RWPE2 (cell line): ENCODE measurements at regions not wholly inside any gene's neighbourhood (a gene's known extent, or its start where the extent isn't known, plus 50 kb on each side); places are given as distances from the start of the nearest gene placed in this dataset.

Source experiments
- ATAC-seq: fragments of 200-7000 bp; cut with Tn5 transposase; 3 replicates; pipeline ENCODE4 v1.9.1; 2021; ENCODE audit warnings: low read depth
- DNase-seq: peaks from one replicate; pipeline ENCODE4 v3.0.0-alpha.2; 2020; ENCODE audit warnings: low spot score
- H3K27ac ChIP-seq: fragments of 450-650 bp; 2 replicates; pipeline ENCODE4 v1.5.1; 2017; ENCODE audit warnings: mild to moderate bottlenecking; ENCODE audit not compliant: poor library complexity, severe bottlenecking
- H3K27me3 ChIP-seq: fragments of 250-450 bp; sonication (Bioruptor Pico); 2 replicates; pipeline ENCODE4 v1.5.1; 2021; ENCODE audit warnings: mild to moderate bottlenecking, moderate library complexity; ENCODE audit not compliant: insufficient read depth, poor library complexity, severe bottlenecking
- H3K36me3 ChIP-seq: fragments of 250-450 bp; sonication (Bioruptor Pico); 2 replicates; pipeline ENCODE4 v1.5.1; 2020; ENCODE audit warnings: low read depth, mild to moderate bottlenecking, moderate library complexity
- H3K4me1 ChIP-seq: fragments of 250-450 bp; sonication (Bioruptor Pico); 2 replicates; pipeline ENCODE4 v1.5.1; 2021; ENCODE audit warnings: mild to moderate bottlenecking, moderate library complexity; ENCODE audit not compliant: insufficient read depth, poor library complexity, severe bottlenecking
- H3K4me3 ChIP-seq: fragments of 250-450 bp; sonication (Bioruptor Pico); 2 replicates; pipeline ENCODE4 v1.5.1; 2021; ENCODE audit warnings: mild to moderate bottlenecking, moderate library complexity; ENCODE audit not compliant: severe bottlenecking
- H3K9me3 ChIP-seq: fragments of 250-450 bp; sonication (Bioruptor Pico); 2 replicates; pipeline ENCODE4 v1.5.1; 2021; ENCODE audit warnings: mild to moderate bottlenecking, moderate library complexity; ENCODE audit not compliant: severe bottlenecking
- CTCF ChIP-seq: fragments of 450-650 bp; IDR thresholded peaks from one replicate; pipeline ENCODE4 v1.5.1; 2017; ENCODE audit warnings: mild to moderate bottlenecking, moderate library complexity; ENCODE audit not compliant: poor library complexity, severe bottlenecking

- no peaks in the 10 kb centered on the region for H3K36me3 ChIP-seq
- H3K9me3 ChIP-seq, result no peaks in the 10 kb centered on the region
- no peaks in the 10 kb centered on the region for H3K27me3 ChIP-seq
- no peak overlapping the region for H3K4me3 ChIP-seq
- ATAC-seq (no peak), DNase-seq (no peak)
- no peak for TF ChIP-seq CTCF
- no peak overlapping the region for H3K27ac ChIP-seq
- peaks cover 15% of the 10 kb centered on the region for H3K4me1 ChIP-seq
Observed at GRCh38 chr12:90239732-90240260, 531.2 kb upstream of the ATP2B1 start.

DNA sequence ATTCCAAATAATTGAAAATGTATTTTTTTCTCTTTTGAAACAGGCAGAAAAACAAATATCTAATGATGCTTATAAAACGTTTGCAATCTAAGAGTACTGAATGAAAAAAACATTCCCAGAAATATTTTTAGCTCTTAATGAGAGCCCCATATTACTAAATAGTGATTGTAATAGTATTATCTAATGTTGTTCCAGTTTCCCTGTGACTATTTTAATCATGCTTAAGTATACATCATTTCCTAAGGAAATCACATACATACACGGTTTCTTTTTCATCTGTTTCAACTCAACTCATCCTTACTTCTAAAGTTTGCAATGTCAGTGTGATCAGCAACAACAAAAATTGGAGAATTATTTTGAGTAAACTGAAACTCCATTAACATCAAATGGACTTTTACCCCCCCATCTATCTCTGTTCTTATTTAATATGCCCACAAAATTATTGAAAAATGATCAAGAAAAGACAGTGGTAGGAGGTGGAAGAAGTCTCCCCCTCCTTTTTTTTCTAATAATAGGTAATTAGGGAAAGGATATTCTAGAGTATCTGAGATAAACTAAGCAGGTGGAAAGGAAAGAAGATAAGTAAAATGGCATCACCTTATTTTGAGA, 530.1 kb upstream of the ATP2B1 start:
- no peak overlapping the region for H3K4me3 ChIP-seq
- H3K9me3 ChIP-seq, result no peaks in the 10 kb centered on the region
- no peak for TF ChIP-seq CTCF
- H3K36me3 ChIP-seq, result no peaks in the 10 kb centered on the region
- no peak overlapping the region for H3K27ac ChIP-seq
- no peak for ATAC-seq
- H3K27me3 ChIP-seq, result no peaks in the 10 kb centered on the region
- H3K4me1 ChIP-seq, result peaks cover 23% of the 10 kb centered on the region
- no peak for DNase-seq

- DNase-seq (no peak), ATAC-seq (no peak)
- TF ChIP-seq CTCF, result no peak
- Histone ChIP-seq H3K36me3 (no peaks in the 10 kb centered on the region), H3K4me3 (no peak overlapping the region), H3K27me3 (no peaks in the 10 kb centered on the region), H3K27ac (no peak overlapping the region), H3K9me3 (no peaks in the 10 kb centered on the region), H3K4me1 (peaks cover 33% of the 10 kb centered on the region)
Observed at GRCh38 chr12:90237841-90238240, 529.2 kb upstream of the ATP2B1 start.

DNA sequence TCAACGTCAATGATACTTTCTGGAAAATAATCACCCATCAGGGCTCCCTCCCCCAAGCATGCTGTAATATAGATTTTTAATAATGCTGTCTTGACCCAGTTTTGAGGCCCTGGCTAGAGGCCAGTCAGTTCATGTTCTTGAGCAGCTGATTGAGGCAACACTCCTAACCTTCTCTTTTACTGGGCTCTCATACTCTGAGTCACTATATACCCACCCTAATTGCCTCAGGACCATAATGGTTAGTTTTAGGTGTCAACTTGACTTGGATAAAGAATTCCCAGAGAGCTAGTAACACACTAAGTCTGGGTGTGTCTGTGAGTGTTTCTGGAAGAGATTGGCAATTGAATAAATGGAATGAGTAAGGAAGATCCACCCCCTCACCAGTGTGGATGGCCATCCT, 527.0 kb upstream of the ATP2B1 start:
- Histone ChIP-seq H3K27ac (peak overlapping the region; percentile 63), H3K27me3 (no peaks in the 10 kb centered on the region), H3K4me3 (no peak overlapping the region), H3K4me1 (peaks cover 33% of the 10 kb centered on the region), H3K36me3 (no peaks in the 10 kb centered on the region), H3K9me3 (no peaks in the 10 kb centered on the region)
- no peak for TF ChIP-seq CTCF
- peak; percentile 68 for DNase-seq
- peak; percentile 97 for ATAC-seq

DNA sequence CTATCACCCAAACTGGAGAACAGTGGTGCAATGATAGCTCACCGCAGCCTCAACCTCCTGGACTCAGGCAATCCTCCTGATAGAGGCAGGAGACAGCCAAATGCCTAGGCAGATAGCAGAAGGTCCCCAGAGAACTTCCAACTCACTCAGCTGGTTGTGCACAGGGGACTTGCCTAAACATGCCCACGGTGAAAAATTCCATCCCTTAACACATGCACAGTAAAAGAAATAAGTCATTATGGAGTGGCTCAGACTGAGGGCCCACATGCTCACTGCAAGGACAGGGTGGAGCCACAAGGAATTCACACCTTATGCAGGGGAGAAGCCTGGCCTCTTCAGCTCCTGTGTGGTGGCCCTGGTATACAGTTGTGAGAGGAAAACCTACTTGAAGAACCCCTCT, 525.8 kb upstream of the ATP2B1 start:
- DNase-seq (peak; percentile 34), ATAC-seq (peak; percentile 18; the same call in 1 of the 3 replicates)
- TF ChIP-seq CTCF, result no peak
- peak overlapping the region; percentile 63 for H3K27ac ChIP-seq
- H3K36me3 ChIP-seq, result no peaks in the 10 kb centered on the region
- H3K4me1 ChIP-seq, result peaks cover 42% of the 10 kb centered on the region
- no peak overlapping the region for H3K4me3 ChIP-seq
- H3K9me3 ChIP-seq, result no peaks in the 10 kb centered on the region
- no peaks in the 10 kb centered on the region for H3K27me3 ChIP-seq
